Natural killer cell (primary cell): ENCODE measurements at regions not wholly inside any gene's neighbourhood (a gene's known extent, or its start where the extent isn't known, plus 50 kb on each side); places are given as distances from the start of the nearest gene placed in this dataset.
"Not testable (repeated sequence)": the region's sequence is repeated elsewhere in the genome, so short reads cannot be mapped to it uniquely, and the experiment has no call there.

Source experiments
- ATAC-seq, 3 donors: fragments of 150-1000 bp in 2 of 3; fragments of 200-7000 bp in 1 of 3; cut with Tn5 transposase; 1 replicate in 1 of 3; 2 replicates in 2 of 3; pipeline ENCODE4 v1.10.0; 2021; ENCODE audit warnings: mild to moderate bottlenecking in 2 of 3, moderate library complexity in 2 of 3
- DNase-seq, 2 donors: peaks; one replicate each; pipeline versions ENCODE4 v3.0.0 to v3.0.0-alpha.2; 2013 to 2021; ENCODE audit warnings: mixed read lengths in 1 of 2
- H3K27ac ChIP-seq: one replicate; pipeline ENCODE4 v1.5.1; 2013; ENCODE audit warnings: mild to moderate bottlenecking, low read length
- H3K27me3 ChIP-seq: one replicate; pipeline ENCODE4 v1.6.1; 2013; ENCODE audit warnings: low read length; ENCODE audit not compliant: control insufficient read depth, insufficient read depth
- H3K36me3 ChIP-seq: one replicate; pipeline ENCODE4 v1.6.1; 2013; ENCODE audit warnings: low read length; ENCODE audit not compliant: control insufficient read depth, insufficient read depth
- H3K4me1 ChIP-seq: one replicate; pipeline ENCODE4 v1.6.1; 2013; ENCODE audit warnings: low read length; ENCODE audit not compliant: control insufficient read depth, insufficient read depth
- H3K4me3 ChIP-seq: one replicate; pipeline ENCODE4 v1.5.1; 2013; ENCODE audit warnings: low read length
- H3K9me3 ChIP-seq: one replicate; pipeline ENCODE4 v1.6.1; 2013; ENCODE audit warnings: low read length; ENCODE audit not compliant: control insufficient read depth, insufficient read depth
- H3K27ac Mint-ChIP-seq, 2 donors: one replicate each; pipeline ENCODE4 v1.8.0; 2022; ENCODE audit warnings: mild to moderate bottlenecking in 2 of 2, mixed read lengths in 2 of 2, moderate library complexity in 1 of 2
- H3K27me3 Mint-ChIP-seq, 2 donors: one replicate each; pipeline ENCODE4 v1.8.0; 2022; ENCODE audit warnings: low read depth in 2 of 2, mixed read lengths in 2 of 2
- H3K36me3 Mint-ChIP-seq: one replicate; pipeline ENCODE4 v1.8.0; 2022; ENCODE audit warnings: mixed read lengths
- H3K4me1 Mint-ChIP-seq, 2 donors: one replicate each; pipeline ENCODE4 v1.8.0; 2022; ENCODE audit warnings: mixed read lengths in 2 of 2
- H3K4me3 Mint-ChIP-seq: one replicate; pipeline ENCODE4 v1.8.0; 2022; ENCODE audit warnings: mild to moderate bottlenecking, moderate library complexity, mixed read lengths
- H3K9me3 Mint-ChIP-seq, 2 donors: one replicate each; pipeline ENCODE4 v1.8.0; 2022; ENCODE audit warnings: mixed read lengths in 2 of 2
- WGBS: methylation state at CpG from one replicate; pipeline ENCODE4 v1.1.7; 2013; ENCODE audit warnings: missing lambda C conversion rate; ENCODE audit not compliant: insufficient coverage; 5-methylcytosine and 5-hydroxymethylcytosine counted together
- intact Hi-C: fragments of 100-400 bp; cut with micrococcal nuclease; formaldehyde crosslinking; loops from one replicate; pipeline ENCODE4 v1.14.2; 2022
- TF ChIP-seq, protein P1 (sequence below): fragments of 200-600 bp; IDR thresholded peaks from one replicate; pipeline ENCODE4 v1.8.0; 2022; ENCODE audit warnings: antibody characterized with exemption

DNA sequence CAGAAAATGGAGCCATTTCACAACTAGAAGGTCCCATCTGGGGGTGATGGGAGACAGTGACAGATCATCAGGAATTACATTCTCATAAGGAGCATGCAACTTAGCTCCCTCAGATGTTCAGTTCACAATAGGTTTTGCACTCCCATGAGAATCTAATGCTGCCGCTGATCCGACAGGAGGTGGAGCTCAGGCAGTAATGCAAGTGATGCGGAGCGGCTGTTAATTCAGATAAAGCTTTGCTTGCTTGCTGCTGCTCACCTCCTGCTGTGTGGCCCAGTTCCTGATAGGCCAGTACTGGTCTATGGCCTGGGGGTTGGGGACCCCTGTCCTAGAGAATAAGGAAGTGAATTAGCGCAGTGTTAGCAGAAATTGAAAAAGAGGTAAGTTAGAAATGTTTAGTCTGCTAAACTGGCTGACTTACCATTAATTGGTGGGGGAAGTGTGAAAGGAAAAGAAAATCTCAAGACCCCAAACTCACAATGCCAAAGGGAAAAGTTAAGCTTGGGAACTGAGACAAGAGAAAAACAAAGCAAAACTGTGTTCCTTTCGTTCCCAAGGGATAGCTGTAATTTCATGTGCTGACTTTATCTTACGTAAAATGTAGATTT, 76.4 kb downstream of the LYZL2 start:
- Mint-ChIP-seq H3K27ac (peak overlapping the region in 1 of 2 donors; percentile 59), H3K36me3 (no peaks in the 10 kb centered on the region), H3K4me1 (peaks cover 0 to 23% of the 10 kb centered on the region in 2 donors), H3K27me3 (no peaks in the 10 kb centered on the region), H3K4me3 (no peak overlapping the region), H3K9me3 (no peaks in the 10 kb centered on the region)
- TF ChIP-seq, protein P1, sequence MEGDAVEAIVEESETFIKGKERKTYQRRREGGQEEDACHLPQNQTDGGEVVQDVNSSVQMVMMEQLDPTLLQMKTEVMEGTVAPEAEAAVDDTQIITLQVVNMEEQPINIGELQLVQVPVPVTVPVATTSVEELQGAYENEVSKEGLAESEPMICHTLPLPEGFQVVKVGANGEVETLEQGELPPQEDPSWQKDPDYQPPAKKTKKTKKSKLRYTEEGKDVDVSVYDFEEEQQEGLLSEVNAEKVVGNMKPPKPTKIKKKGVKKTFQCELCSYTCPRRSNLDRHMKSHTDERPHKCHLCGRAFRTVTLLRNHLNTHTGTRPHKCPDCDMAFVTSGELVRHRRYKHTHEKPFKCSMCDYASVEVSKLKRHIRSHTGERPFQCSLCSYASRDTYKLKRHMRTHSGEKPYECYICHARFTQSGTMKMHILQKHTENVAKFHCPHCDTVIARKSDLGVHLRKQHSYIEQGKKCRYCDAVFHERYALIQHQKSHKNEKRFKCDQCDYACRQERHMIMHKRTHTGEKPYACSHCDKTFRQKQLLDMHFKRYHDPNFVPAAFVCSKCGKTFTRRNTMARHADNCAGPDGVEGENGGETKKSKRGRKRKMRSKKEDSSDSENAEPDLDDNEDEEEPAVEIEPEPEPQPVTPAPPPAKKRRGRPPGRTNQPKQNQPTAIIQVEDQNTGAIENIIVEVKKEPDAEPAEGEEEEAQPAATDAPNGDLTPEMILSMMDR: no peak
- H3K36me3 ChIP-seq: no peaks in the 10 kb centered on the region
- ATAC-seq (no peak), DNase-seq (no peak)
- 78% methylated on average over 7 of the region's 7 CpGs for WGBS
- H3K27ac ChIP-seq: no peak overlapping the region
- no peaks in the 10 kb centered on the region for H3K9me3 ChIP-seq
- no peaks in the 10 kb centered on the region for H3K27me3 ChIP-seq
- intact Hi-C loops: no loop called here
- peaks cover 7% of the 10 kb centered on the region for H3K4me1 ChIP-seq
- H3K4me3 ChIP-seq: no peak overlapping the region

DNA sequence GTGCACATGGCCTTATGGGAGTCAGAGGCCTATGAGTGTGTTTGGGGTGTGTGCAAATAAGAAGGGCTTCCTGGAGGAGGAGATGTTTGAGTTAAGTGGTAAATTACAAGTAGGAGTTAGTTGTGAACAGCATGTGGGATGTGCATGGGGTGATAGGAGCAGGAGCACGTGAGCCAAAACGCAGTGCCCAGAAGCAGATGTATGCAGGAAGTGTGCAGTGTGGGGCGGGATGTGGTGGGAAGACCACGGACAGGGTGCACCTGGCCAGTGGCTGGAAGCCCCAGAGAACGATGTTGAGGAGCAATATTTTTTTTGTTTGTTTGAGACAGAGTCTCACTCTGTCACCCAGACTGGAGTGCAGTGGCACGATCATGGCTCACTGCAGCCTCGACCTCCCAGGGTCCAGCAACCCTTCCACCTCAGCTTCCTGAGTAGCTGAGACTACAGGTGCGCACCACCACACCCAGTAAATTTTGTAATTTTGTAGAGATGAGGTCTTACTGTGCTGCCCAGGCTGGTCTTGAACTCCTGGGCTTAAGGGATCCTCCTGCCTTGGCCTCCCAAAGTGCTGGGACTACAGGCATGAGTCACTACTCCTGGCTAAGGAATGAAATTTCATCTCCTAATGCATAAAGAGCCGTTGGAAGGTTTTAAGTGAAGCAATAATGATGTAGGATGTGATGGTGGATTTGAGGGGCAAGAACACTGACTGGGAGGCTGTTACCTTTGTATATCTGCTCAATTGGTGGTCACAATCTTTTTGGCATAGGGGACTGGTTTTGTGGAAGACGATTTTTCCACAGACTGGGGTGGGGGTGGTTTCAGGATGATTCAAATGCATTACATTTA, 78.4 kb downstream of the LYZL2 start:
- Histone ChIP-seq H3K4me1 (peaks cover 7% of the 10 kb centered on the region), H3K27me3 (no peaks in the 10 kb centered on the region), H3K9me3 (no peaks in the 10 kb centered on the region), H3K36me3 (no peaks in the 10 kb centered on the region), H3K27ac (no peak overlapping the region), H3K4me3 (no peak overlapping the region)
- DNase-seq: no peak
- WGBS: 41% methylated on average over 10 of the region's 10 CpGs
- H3K4me3 Mint-ChIP-seq: no peak overlapping the region
- H3K4me1 Mint-ChIP-seq: peaks cover 0 to 23% of the 10 kb centered on the region in 2 donors
- no peaks in the 10 kb centered on the region for H3K9me3 Mint-ChIP-seq
- ATAC-seq: no peak
- TF ChIP-seq, protein P1: no peak
- H3K27me3 Mint-ChIP-seq: no peaks in the 10 kb centered on the region
- no peak overlapping the region for H3K27ac Mint-ChIP-seq
- intact Hi-C loops: no loop called here
- H3K36me3 Mint-ChIP-seq: no peaks in the 10 kb centered on the region

- DNase-seq, H3K27me3 Mint-ChIP-seq, H3K27ac Mint-ChIP-seq, intact Hi-C loops, H3K27me3 ChIP-seq, H3K9me3 Mint-ChIP-seq, H3K36me3 ChIP-seq, H3K4me3 Mint-ChIP-seq, H3K27ac ChIP-seq, H3K36me3 Mint-ChIP-seq, H3K9me3 ChIP-seq, ATAC-seq, H3K4me1 ChIP-seq, H3K4me3 ChIP-seq: not testable (repeated sequence)
- peaks cover 0 to 19% of the 10 kb centered on the region in 2 donors for H3K4me1 Mint-ChIP-seq
- 91% methylated on average over 5 of the region's 6 CpGs for WGBS
Measured at GRCh38 chr10:30549134-30549687, 80.3 kb downstream of the LYZL2 start.

- Histone ChIP-seq H3K4me3 (no peak overlapping the region), H3K9me3 (no peaks in the 10 kb centered on the region), H3K36me3 (no peaks in the 10 kb centered on the region), H3K4me1 (peaks cover 7% of the 10 kb centered on the region), H3K27ac (no peak overlapping the region), H3K27me3 (no peaks in the 10 kb centered on the region)
- TF ChIP-seq, protein P1: no peak
- Mint-ChIP-seq H3K9me3 (no peaks in the 10 kb centered on the region), H3K4me1 (peaks cover 0 to 6% of the 10 kb centered on the region in 2 donors), H3K27me3 (no peaks in the 10 kb centered on the region), H3K27ac (no peak overlapping the region), H3K36me3 (no peaks in the 10 kb centered on the region), H3K4me3 (no peak overlapping the region)
- ATAC-seq: no peak
- intact Hi-C loops: no loop called here
- 66% methylated on average over 9 of the region's 9 CpGs for WGBS
- DNase-seq: no peak
Measured at GRCh38 chr10:30546511-30546910, 83.0 kb downstream of the LYZL2 start.
